Glutamatergic neuron (in vitro differentiated cells): ENCODE measurements at regions not wholly inside any gene's neighbourhood (a gene's known extent, or its start where the extent isn't known, plus 50 kb on each side); places are given as distances from the start of the nearest gene placed in this dataset.

ENCODE experiments used
- DNase-seq: peaks from one replicate; pipeline ENCODE4 v3.0.0; 2022
- H3K27ac Mint-ChIP-seq: one replicate; pipeline ENCODE4 v1.8.0; 2020; ENCODE audit warnings: mild to moderate bottlenecking, mixed read lengths, inconsistent platforms; ENCODE audit not compliant: unreplicated experiment
- H3K27me3 Mint-ChIP-seq: one replicate; pipeline ENCODE4 v1.8.0; 2020; ENCODE audit warnings: mild to moderate bottlenecking, moderate library complexity, mixed read lengths, inconsistent platforms; ENCODE audit not compliant: unreplicated experiment
- H3K36me3 Mint-ChIP-seq: one replicate; pipeline ENCODE4 v1.8.0; 2020; ENCODE audit warnings: mild to moderate bottlenecking, mixed read lengths, inconsistent platforms; ENCODE audit not compliant: unreplicated experiment
- H3K4me1 Mint-ChIP-seq: one replicate; pipeline ENCODE4 v1.8.0; 2020; ENCODE audit warnings: mild to moderate bottlenecking, low read depth, mixed read lengths, inconsistent platforms; ENCODE audit not compliant: unreplicated experiment
- H3K4me3 Mint-ChIP-seq: one replicate; pipeline ENCODE4 v1.8.0; 2020; ENCODE audit warnings: mild to moderate bottlenecking, mixed read lengths, inconsistent platforms; ENCODE audit not compliant: unreplicated experiment
- H3K9me3 Mint-ChIP-seq: one replicate; pipeline ENCODE4 v1.8.0; 2020; ENCODE audit warnings: mild to moderate bottlenecking, moderate library complexity, mixed read lengths, inconsistent platforms; ENCODE audit not compliant: unreplicated experiment
- TF ChIP-seq, protein P1 (sequence below): fragments of 200-600 bp; sonication (generic); IDR thresholded peaks from one replicate; pipeline ENCODE4 v1.5.0; 2021; ENCODE audit not compliant: partially characterized antibody, unreplicated experiment

GRCh38 chr7:106337754-106338153, 53.0 kb upstream of the NAMPT start:
- no peaks in the 10 kb centered on the region for H3K4me1 Mint-ChIP-seq
- peaks cover 24% of the 10 kb centered on the region for H3K36me3 Mint-ChIP-seq
- DNase-seq: no peak
- TF ChIP-seq, protein P1, sequence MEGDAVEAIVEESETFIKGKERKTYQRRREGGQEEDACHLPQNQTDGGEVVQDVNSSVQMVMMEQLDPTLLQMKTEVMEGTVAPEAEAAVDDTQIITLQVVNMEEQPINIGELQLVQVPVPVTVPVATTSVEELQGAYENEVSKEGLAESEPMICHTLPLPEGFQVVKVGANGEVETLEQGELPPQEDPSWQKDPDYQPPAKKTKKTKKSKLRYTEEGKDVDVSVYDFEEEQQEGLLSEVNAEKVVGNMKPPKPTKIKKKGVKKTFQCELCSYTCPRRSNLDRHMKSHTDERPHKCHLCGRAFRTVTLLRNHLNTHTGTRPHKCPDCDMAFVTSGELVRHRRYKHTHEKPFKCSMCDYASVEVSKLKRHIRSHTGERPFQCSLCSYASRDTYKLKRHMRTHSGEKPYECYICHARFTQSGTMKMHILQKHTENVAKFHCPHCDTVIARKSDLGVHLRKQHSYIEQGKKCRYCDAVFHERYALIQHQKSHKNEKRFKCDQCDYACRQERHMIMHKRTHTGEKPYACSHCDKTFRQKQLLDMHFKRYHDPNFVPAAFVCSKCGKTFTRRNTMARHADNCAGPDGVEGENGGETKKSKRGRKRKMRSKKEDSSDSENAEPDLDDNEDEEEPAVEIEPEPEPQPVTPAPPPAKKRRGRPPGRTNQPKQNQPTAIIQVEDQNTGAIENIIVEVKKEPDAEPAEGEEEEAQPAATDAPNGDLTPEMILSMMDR: no peak
- no peak overlapping the region for H3K4me3 Mint-ChIP-seq
- no peaks in the 10 kb centered on the region for H3K27me3 Mint-ChIP-seq
- H3K27ac Mint-ChIP-seq: no peak overlapping the region
- H3K9me3 Mint-ChIP-seq: peaks cover 10% of the 10 kb centered on the region

GRCh38 chr7:106335814-106336213, 51.0 kb upstream of the NAMPT start:
- Mint-ChIP-seq H3K4me1 (no peaks in the 10 kb centered on the region), H3K27me3 (no peaks in the 10 kb centered on the region)

More at GRCh38 chr7:106335814-106336213, 51.0 kb upstream of the NAMPT start:
- Mint-ChIP-seq H3K27ac (no peak overlapping the region), H3K9me3 (no peaks in the 10 kb centered on the region), H3K36me3 (peaks cover 12% of the 10 kb centered on the region), H3K4me3 (no peak overlapping the region)
- DNase-seq: no peak
- TF ChIP-seq, protein P1: no peak
